Kidney (tissue), 13 donors: ENCODE measurements at regions not wholly inside any gene's neighbourhood (a gene's known extent, or its start where the extent isn't known, plus 50 kb on each side); places are given as distances from the start of the nearest gene placed in this dataset.

Experiments used
- DNase-seq, 5 donors: peaks; one replicate each; pipeline ENCODE4 v3.0.0-alpha.2; 2013 to 2020
- FAIRE-seq: peaks from 2 replicates; lab custom pipeline; 2012; peaks lifted over from hg19 to GRCh38; lab: Jason Lieb, UNC
- H3K27ac ChIP-seq, 2 donors: one replicate each; pipeline ENCODE4 v1.7.0; 2013; ENCODE audit warnings: low read depth in 2 of 2, low read length in 2 of 2, inconsistent platforms in 1 of 2
- H3K27me3 ChIP-seq: one replicate; pipeline ENCODE4 v1.7.1; 2013; ENCODE audit warnings: low read length, inconsistent platforms; ENCODE audit not compliant: control insufficient read depth, insufficient read depth
- H3K36me3 ChIP-seq, 3 donors: one replicate each; pipeline versions ENCODE4 v1.7.0 to v1.7.1; 2013; ENCODE audit warnings: low read length in 3 of 3, control low read depth in 1 of 3, inconsistent platforms in 1 of 3; ENCODE audit not compliant: insufficient read depth in 3 of 3, control insufficient read depth in 2 of 3
- H3K4me1 ChIP-seq, 3 donors: one replicate each; pipeline versions ENCODE4 v1.7.0 to v1.7.1; 2013; ENCODE audit warnings: low read length in 3 of 3, inconsistent platforms in 1 of 3, low read depth in 1 of 3; ENCODE audit not compliant: control insufficient read depth in 2 of 3, insufficient read depth in 2 of 3
- H3K4me3 ChIP-seq, 3 donors: one replicate each; pipeline versions ENCODE4 v1.7.0 to v1.8.1; 2013; ENCODE audit warnings: low read length in 3 of 3, control low read depth in 1 of 3, inconsistent platforms in 1 of 3
- H3K9ac ChIP-seq, 3 donors: one replicate each; pipeline versions ENCODE4 v1.7.0 to v1.7.1; 2013; ENCODE audit warnings: low read length in 3 of 3, control low read depth in 1 of 3, inconsistent platforms in 1 of 3
- H3K9me3 ChIP-seq, 3 donors: one replicate each; pipeline versions ENCODE4 v1.7.0 to v1.7.1; 2013; ENCODE audit warnings: low read length in 3 of 3, control low read depth in 1 of 3, inconsistent platforms in 1 of 3; ENCODE audit not compliant: control insufficient read depth in 2 of 3, insufficient read depth in 1 of 3
- CTCF ChIP-seq: IDR thresholded peaks from 3 replicates; pipeline ENCODE4 v1.5.1; 2012; ENCODE audit warnings: mild to moderate bottlenecking, moderate library complexity, borderline replicate concordance; ENCODE audit not compliant: insufficient read depth; ENCODE audit errors: extremely low read depth
- intact Hi-C: fragments of 100-400 bp; cut with DNase I; formaldehyde crosslinking; loops from one replicate; pipeline ENCODE4 v1.11.1; 2022
- donor health status: control.
- donor health status: control.
- donor health status: control.
- donor health status: control.
- donor health status: control.
- donor health status: DM: yes; HTN: yes; CAD: no.
- donor health status: Normal renal cell carcinoma (clear cell type).

GRCh38 chr3:70840106-70840870 is 527.9 kb upstream of the MDFIC2 start:
- Histone ChIP-seq H3K9ac (no peak overlapping the region), H3K9me3 (no peaks in the 10 kb centered on the region), H3K4me3 (no peak overlapping the region), H3K27ac (no peak overlapping the region), H3K36me3 (no peaks in the 10 kb centered on the region), H3K27me3 (no peaks in the 10 kb centered on the region), H3K4me1 (no peaks in the 10 kb centered on the region)
- DNase-seq (no peak), FAIRE-seq (no peak)
- no peak for TF ChIP-seq CTCF
- intact Hi-C loops = no loop called here

GRCh38 chr3:70833239-70833960 is 521.0 kb upstream of the MDFIC2 start:
- intact Hi-C loops = no loop called here
- FAIRE-seq = no peak
- DNase-seq = no peak
- Histone ChIP-seq H3K9ac (no peak overlapping the region), H3K27ac (peak overlapping the region in 1 of 2 donors; percentile 14), H3K27me3 (no peaks in the 10 kb centered on the region), H3K4me3 (no peak overlapping the region), H3K4me1 (no peaks in the 10 kb centered on the region), H3K36me3 (no peaks in the 10 kb centered on the region), H3K9me3 (no peaks in the 10 kb centered on the region)
- TF ChIP-seq CTCF = no peak

GRCh38 chr3:70832834-70833205 is 520.4 kb upstream of the MDFIC2 start:
- intact Hi-C loops = no loop called here
- DNase-seq (peak in 1 of 5 donors; percentile 39), FAIRE-seq (no peak)
- H3K4me3 ChIP-seq = no peak overlapping the region
- H3K36me3 ChIP-seq = no peaks in the 10 kb centered on the region
- no peaks in the 10 kb centered on the region for H3K27me3 ChIP-seq
- no peak for TF ChIP-seq CTCF
- no peak overlapping the region for H3K27ac ChIP-seq
- H3K4me1 ChIP-seq = no peaks in the 10 kb centered on the region
- H3K9me3 ChIP-seq = no peaks in the 10 kb centered on the region
- H3K9ac ChIP-seq = no peak overlapping the region
